ENCODE measurements at regions not wholly inside any gene's neighbourhood (a gene's known extent, or its start where the extent isn't known, plus 50 kb on each side); places are given as distances from the start of the nearest gene placed in this dataset.
"Not testable (repeated sequence)": the region's sequence is repeated elsewhere in the genome, so short reads cannot be mapped to it uniquely, and the experiment has no call there.

- DNase-seq (ENCODE audit: low spot score), result no peak
Observed at GRCh38 chr3:171548917-171549316, 88.7 kb upstream of the TNIK start.

GRCh38 chr3:171543759-171544300 is 83.6 kb upstream of the TNIK start:
- DNase-seq (ENCODE audit: low spot score), result no peak

- no peak for DNase-seq (ENCODE audit: low spot score)
Observed at GRCh38 chr3:171542976-171543375, 82.8 kb upstream of the TNIK start.

- no peak for DNase-seq (ENCODE audit: low spot score)
Observed at GRCh38 chr3:171541647-171542046, 81.4 kb upstream of the TNIK start.

GRCh38 chr3:171541181-171541580 is 81.0 kb upstream of the TNIK start:
- DNase-seq (ENCODE audit: low spot score), result no peak

- no peak for DNase-seq (ENCODE audit: low spot score)
Observed at GRCh38 chr3:171535799-171536198, 75.6 kb upstream of the TNIK start.

- DNase-seq (ENCODE audit: low spot score), result no peak
Observed at GRCh38 chr3:171535133-171535532, 74.9 kb upstream of the TNIK start.

GRCh38 chr3:171533702-171534101 is 73.5 kb upstream of the TNIK start:
- no peak for DNase-seq (ENCODE audit: low spot score)

GRCh38 chr3:171532294-171532693 is 72.1 kb upstream of the TNIK start:
- DNase-seq (ENCODE audit: low spot score), result no peak

GRCh38 chr3:171531716-171532115 is 71.5 kb upstream of the TNIK start:
- DNase-seq (ENCODE audit: low spot score), result no peak

- no peak for DNase-seq (ENCODE audit: low spot score)
Observed at GRCh38 chr3:171528102-171528501, 67.9 kb upstream of the TNIK start.

- DNase-seq (ENCODE audit: low spot score), result peak; percentile 18
Observed at GRCh38 chr3:171526869-171527268, 66.7 kb upstream of the TNIK start.

- no peak for DNase-seq (ENCODE audit: low spot score)
Observed at GRCh38 chr3:171526146-171526545, 65.9 kb upstream of the TNIK start.

- DNase-seq (ENCODE audit: low spot score), result no peak
Observed at GRCh38 chr3:171525437-171525836, 65.2 kb upstream of the TNIK start.

- DNase-seq (ENCODE audit: low spot score), result no peak
Observed at GRCh38 chr3:171524921-171525310, 64.7 kb upstream of the TNIK start.

GRCh38 chr3:171522651-171523050 is 62.4 kb upstream of the TNIK start:
- no peak for DNase-seq (ENCODE audit: low spot score)

- DNase-seq (ENCODE audit: low spot score), result not testable (repeated sequence)
Observed at GRCh38 chr3:171519423-171519822, 59.2 kb upstream of the TNIK start.

GRCh38 chr3:171516765-171517164 is 56.6 kb upstream of the TNIK start:
- DNase-seq (ENCODE audit: low spot score), result no peak

- DNase-seq (ENCODE audit: low spot score), result no peak
Observed at GRCh38 chr3:171514466-171514865, 54.3 kb upstream of the TNIK start.

GRCh38 chr3:171511450-171511849 is 51.2 kb upstream of the TNIK start:
- DNase-seq (ENCODE audit: low spot score), result no peak
